ENCODE measurements at regions not wholly inside any gene's neighbourhood (a gene's known extent, or its start where the extent isn't known, plus 50 kb on each side); places are given as distances from the start of the nearest gene placed in this dataset.

DNA sequence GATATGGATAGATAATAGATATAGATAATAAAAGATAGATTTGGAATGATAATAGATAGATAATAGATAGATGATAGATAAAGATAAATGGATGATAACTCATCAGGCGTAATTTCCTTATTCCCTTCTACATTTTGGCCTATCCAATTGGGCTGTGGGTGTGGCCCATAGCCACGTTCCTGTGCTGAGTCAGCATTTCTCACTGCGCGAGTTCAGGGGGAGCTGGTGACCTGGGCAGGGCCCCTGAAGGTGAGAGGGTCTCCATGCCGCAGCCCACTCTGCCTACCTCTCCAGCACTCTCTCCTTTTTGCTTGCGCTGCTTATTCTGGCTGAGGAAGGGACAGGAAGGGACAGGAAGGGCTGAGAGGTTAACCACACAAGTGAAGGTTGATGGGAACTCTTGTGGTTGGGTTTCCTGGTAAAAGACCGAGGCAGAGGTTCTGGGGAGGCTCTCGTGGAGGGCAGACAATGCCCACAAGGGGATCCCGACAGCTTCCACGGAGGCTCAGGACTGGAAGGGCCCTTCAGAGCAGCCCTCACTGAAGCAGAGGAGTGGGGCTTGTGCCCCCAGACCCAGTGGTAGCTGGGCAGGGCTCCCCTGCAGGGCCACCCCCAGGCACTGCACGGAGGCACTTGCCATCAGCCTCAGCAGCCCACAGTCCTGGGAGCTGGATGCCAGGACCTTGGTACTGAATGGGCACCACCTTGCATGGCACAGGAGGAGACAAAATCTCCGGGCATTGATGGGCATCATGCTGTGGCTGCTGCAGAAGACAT, 247.3 kb upstream of the PITRM1 start:
- TF ChIP-seq CTCF (IDR thresholded peaks at IDR 0.05; ENCODE audit: low read depth, low read length): no peak
- Histone ChIP-seq H3K36me3 (no peaks in the 10 kb centered on the region), H3K27ac (no peak overlapping the region), H3K27me3 (ENCODE audit: insufficient read depth, low read depth, severe bottlenecking) (no peaks in the 10 kb centered on the region), H3K9me3 (ENCODE audit: severe bottlenecking) (no peaks in the 10 kb centered on the region), H3K4me3 (ENCODE audit: low read depth, low read length) (no peak overlapping the region)
- no peak for DNase-seq

GRCh38 chr10:3418926-3419325, 246.3 kb upstream of the PITRM1 start:
- Histone ChIP-seq H3K27ac (no peak overlapping the region), H3K4me3 (ENCODE audit: low read depth, low read length) (no peak overlapping the region), H3K27me3 (ENCODE audit: insufficient read depth, low read depth, severe bottlenecking) (no peaks in the 10 kb centered on the region), H3K9me3 (ENCODE audit: severe bottlenecking) (no peaks in the 10 kb centered on the region), H3K36me3 (no peaks in the 10 kb centered on the region)
- no peak for DNase-seq
- no peak for TF ChIP-seq CTCF (IDR thresholded peaks at IDR 0.05; ENCODE audit: low read depth, low read length)

- DNase-seq: no peak
- no peak for TF ChIP-seq CTCF (IDR thresholded peaks at IDR 0.05; ENCODE audit: low read depth, low read length)
- Histone ChIP-seq H3K27ac (no peak overlapping the region), H3K36me3 (no peaks in the 10 kb centered on the region), H3K9me3 (ENCODE audit: severe bottlenecking) (no peaks in the 10 kb centered on the region), H3K4me3 (ENCODE audit: low read depth, low read length) (no peak overlapping the region), H3K27me3 (ENCODE audit: insufficient read depth, low read depth, severe bottlenecking) (no peaks in the 10 kb centered on the region)
Observed at GRCh38 chr10:3418041-3418754, 245.6 kb upstream of the PITRM1 start.

GRCh38 chr10:3417096-3417495, 244.5 kb upstream of the PITRM1 start:
- no peak for DNase-seq
- no peaks in the 10 kb centered on the region for H3K27me3 ChIP-seq (ENCODE audit: insufficient read depth, low read depth, severe bottlenecking)
- H3K4me3 ChIP-seq (ENCODE audit: low read depth, low read length): no peak overlapping the region
- no peak overlapping the region for H3K27ac ChIP-seq
- H3K36me3 ChIP-seq: no peaks in the 10 kb centered on the region
- TF ChIP-seq CTCF (IDR thresholded peaks at IDR 0.05; ENCODE audit: low read depth, low read length): no peak
- no peaks in the 10 kb centered on the region for H3K9me3 ChIP-seq (ENCODE audit: severe bottlenecking)

DNA sequence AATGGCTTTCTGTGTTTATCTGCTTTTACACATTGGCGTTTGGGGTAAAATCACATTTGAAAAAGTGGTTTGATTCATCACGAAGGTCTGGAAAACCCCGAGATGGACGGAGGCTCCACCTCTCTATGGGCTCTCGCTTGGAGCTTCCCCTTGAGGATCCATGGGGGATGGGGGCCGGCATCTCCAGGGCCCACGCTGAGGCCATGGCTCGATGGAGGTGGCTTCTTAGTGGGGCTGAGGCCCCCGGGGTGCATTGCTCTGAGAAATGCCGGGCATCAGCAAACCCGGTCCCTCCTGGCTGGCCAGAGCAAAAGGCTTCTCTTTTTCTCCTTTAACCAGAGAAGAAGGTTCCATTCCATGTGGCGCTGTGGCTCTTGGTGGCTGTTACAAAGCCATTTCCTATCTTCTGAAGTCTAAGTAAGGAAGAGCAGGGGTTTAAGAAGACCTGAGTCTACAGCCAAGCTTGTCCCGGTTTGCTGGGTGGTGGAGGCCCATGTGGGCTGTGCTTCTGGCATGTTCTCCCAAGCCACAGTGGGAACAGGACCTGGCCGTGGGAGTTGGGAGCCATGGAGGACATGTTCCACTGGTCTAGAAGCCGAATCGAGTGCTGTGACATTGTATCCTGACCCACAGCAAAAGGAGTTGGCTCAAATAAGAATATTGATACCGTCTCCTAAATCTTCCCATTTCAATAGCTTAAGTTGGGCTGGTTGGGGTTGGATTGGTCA, 243.5 kb upstream of the PITRM1 start:
- no peaks in the 10 kb centered on the region for H3K36me3 ChIP-seq
- TF ChIP-seq CTCF (IDR thresholded peaks at IDR 0.05; ENCODE audit: low read depth, low read length): no peak
- DNase-seq: no peak
- H3K27me3 ChIP-seq (ENCODE audit: insufficient read depth, low read depth, severe bottlenecking): no peaks in the 10 kb centered on the region
- H3K9me3 ChIP-seq (ENCODE audit: severe bottlenecking): no peaks in the 10 kb centered on the region
- no peak overlapping the region for H3K4me3 ChIP-seq (ENCODE audit: low read depth, low read length)
- no peak overlapping the region for H3K27ac ChIP-seq

All from WERI-Rb-1 (cell line).